SK-N-SH treated with all-trans-retinoic acid at 6 μM for 48 hours (cell line): ENCODE measurements at regions not wholly inside any gene's neighbourhood (a gene's known extent, or its start where the extent isn't known, plus 50 kb on each side); places are given as distances from the start of the nearest gene placed in this dataset.

Source experiments
- ATAC-seq: fragments of 200-7000 bp; cut with Tn5 transposase; 3 replicates; pipeline ENCODE4 v1.9.1; 2020; ENCODE audit warnings: mild to moderate bottlenecking, moderate library complexity
- ARNTL ChIP-seq: fragments of 450-650 bp; formaldehyde crosslinking; IDR thresholded peaks from 2 replicates; pipeline ENCODE4 v1.5.0; 2020; ENCODE audit warnings: low read depth, mild to moderate bottlenecking, moderate library complexity, borderline replicate concordance
- BACH2 ChIP-seq: fragments of 250-450 bp; sonication (Bioruptor Pico); IDR thresholded peaks from 2 replicates; pipeline ENCODE4 v1.9.0; 2021; ENCODE audit warnings: mild to moderate bottlenecking, borderline replicate concordance
- CREB5 ChIP-seq: fragments of 250-450 bp; sonication (Bioruptor Pico); IDR thresholded peaks from 2 replicates; pipeline ENCODE4 v1.5.1; 2020; ENCODE audit warnings: low read depth, mild to moderate bottlenecking, moderate library complexity
- CSDC2 ChIP-seq: fragments of 250-450 bp; sonication (Bioruptor Pico); IDR thresholded peaks from 2 replicates; pipeline ENCODE4 v1.5.0; 2020; ENCODE audit warnings: mild to moderate bottlenecking, moderate library complexity
- CSRNP3 ChIP-seq: fragments of 250-450 bp; sonication (Bioruptor Pico); IDR thresholded peaks from 2 replicates; pipeline ENCODE4 v1.5.1; 2021; ENCODE audit warnings: mild to moderate bottlenecking, moderate library complexity
- ESRRG ChIP-seq: fragments of 250-450 bp; sonication (Bioruptor Pico); IDR thresholded peaks from 2 replicates; pipeline ENCODE4 v1.6.1; 2021; ENCODE audit warnings: mild to moderate bottlenecking
- GLIS3 ChIP-seq: fragments of 250-450 bp; sonication (Bioruptor Pico); IDR thresholded peaks from 2 replicates; pipeline ENCODE4 v1.5.0; 2020; ENCODE audit warnings: mild to moderate bottlenecking, moderate library complexity
- ISL1 ChIP-seq: fragments of 250-450 bp; sonication (Bioruptor Pico); IDR thresholded peaks from 2 replicates; pipeline ENCODE4 v2.1.2; 2022; ENCODE audit warnings: mild to moderate bottlenecking, moderate library complexity
- OSR1 ChIP-seq: fragments of 250-450 bp; sonication (Bioruptor Pico); IDR thresholded peaks from 2 replicates; pipeline ENCODE4 v1.8.0; 2022; ENCODE audit warnings: moderate library complexity, mild to moderate bottlenecking, inconsistent platforms
- PATZ1 ChIP-seq: fragments of 250-450 bp; sonication (Bioruptor Pico); IDR thresholded peaks from 2 replicates; pipeline ENCODE4 v1.8.0; 2020; ENCODE audit warnings: mild to moderate bottlenecking, moderate library complexity, borderline replicate concordance
- PPARA ChIP-seq: fragments of 250-450 bp; sonication (Bioruptor Pico); IDR thresholded peaks from 2 replicates; pipeline ENCODE4 v1.5.0; 2020; ENCODE audit warnings: mild to moderate bottlenecking, borderline replicate concordance
- RARB ChIP-seq: fragments of 250-450 bp; sonication (Bioruptor Pico); IDR thresholded peaks from 2 replicates; pipeline ENCODE4 v1.8.0; 2021; ENCODE audit warnings: mild to moderate bottlenecking, moderate library complexity
- SNAI2 ChIP-seq: fragments of 250-450 bp; sonication (Bioruptor Pico); IDR thresholded peaks from 2 replicates; pipeline ENCODE4 v1.5.0; 2020; ENCODE audit warnings: mild to moderate bottlenecking, moderate library complexity
- TCF4 ChIP-seq: fragments of 250-450 bp; sonication (Bioruptor Pico); IDR thresholded peaks from 2 replicates; pipeline ENCODE4 v1.8.0; 2021; ENCODE audit warnings: mild to moderate bottlenecking, moderate library complexity, borderline replicate concordance
- TOX ChIP-seq: fragments of 250-450 bp; sonication (Bioruptor Pico); IDR thresholded peaks from 2 replicates; pipeline ENCODE4 v1.8.0; 2021; ENCODE audit warnings: mild to moderate bottlenecking, moderate library complexity, borderline replicate concordance
- TSHZ2 ChIP-seq: fragments of 250-450 bp; sonication (Bioruptor Pico); IDR thresholded peaks from 2 replicates; pipeline ENCODE4 v1.5.0; 2020; ENCODE audit warnings: mild to moderate bottlenecking, moderate library complexity
- ZC3H10 ChIP-seq: fragments of 250-450 bp; sonication (Bioruptor Pico); IDR thresholded peaks from 2 replicates; pipeline ENCODE4 v1.5.1; 2021; ENCODE audit warnings: mild to moderate bottlenecking, moderate library complexity
- ZFP3 ChIP-seq: fragments of 250-450 bp; sonication (Bioruptor Pico); IDR thresholded peaks from 2 replicates; pipeline ENCODE4 v1.5.0; 2020; ENCODE audit warnings: mild to moderate bottlenecking, moderate library complexity
- ZFP30 ChIP-seq: fragments of 450-650 bp; formaldehyde crosslinking; IDR thresholded peaks from 2 replicates; pipeline ENCODE4 v1.5.0; 2022; ENCODE audit warnings: mild to moderate bottlenecking, moderate library complexity
- ZNF565 ChIP-seq: fragments of 450-650 bp; formaldehyde crosslinking; conservative IDR thresholded peaks from 2 replicates; pipeline ENCODE4 v1.5.0; 2020; ENCODE audit warnings: low read depth, mild to moderate bottlenecking, moderate library complexity
- ZNF70 ChIP-seq: fragments of 450-650 bp; formaldehyde crosslinking; IDR thresholded peaks from 2 replicates; pipeline ENCODE4 v1.5.0; 2020; ENCODE audit warnings: mild to moderate bottlenecking, moderate library complexity
- ZNF8 ChIP-seq: fragments of 450-650 bp; formaldehyde crosslinking; IDR thresholded peaks from 2 replicates; pipeline ENCODE4 v1.5.0; 2020; ENCODE audit warnings: mild to moderate bottlenecking, moderate library complexity
- TF ChIP-seq, protein P1 (sequence below): fragments of 250-450 bp; sonication (Bioruptor Pico); IDR thresholded peaks from 2 replicates; pipeline ENCODE4 v1.8.0; 2021; ENCODE audit warnings: low read depth, mild to moderate bottlenecking, moderate library complexity, borderline replicate concordance

- ATAC-seq: no peak
- no peak for TF ChIP-seq CSDC2
- no peak for TF ChIP-seq ZNF565 (CRISPR knock-in tag)
- TF ChIP-seq ARNTL (CRISPR knock-in tag): no peak
- no peak for TF ChIP-seq RARB (CRISPR knock-in tag)
- no peak for TF ChIP-seq PPARA (CRISPR knock-in tag)
- TF ChIP-seq ESRRG (CRISPR knock-in tag): no peak
- TF ChIP-seq TSHZ2: no peak
- no peak for TF ChIP-seq ZNF70 (CRISPR knock-in tag)
- TF ChIP-seq CSRNP3 (CRISPR knock-in tag): no peak
- TF ChIP-seq SNAI2 (CRISPR knock-in tag): no peak
- no peak for TF ChIP-seq ZNF8 (CRISPR knock-in tag)
- TF ChIP-seq ZFP3 (CRISPR knock-in tag): no peak
- no peak for TF ChIP-seq ISL1
- no peak for TF ChIP-seq ZC3H10 (CRISPR knock-in tag)
- no peak for TF ChIP-seq TOX (CRISPR knock-in tag)
- no peak for TF ChIP-seq TCF4 (CRISPR knock-in tag)
- TF ChIP-seq, protein P1, sequence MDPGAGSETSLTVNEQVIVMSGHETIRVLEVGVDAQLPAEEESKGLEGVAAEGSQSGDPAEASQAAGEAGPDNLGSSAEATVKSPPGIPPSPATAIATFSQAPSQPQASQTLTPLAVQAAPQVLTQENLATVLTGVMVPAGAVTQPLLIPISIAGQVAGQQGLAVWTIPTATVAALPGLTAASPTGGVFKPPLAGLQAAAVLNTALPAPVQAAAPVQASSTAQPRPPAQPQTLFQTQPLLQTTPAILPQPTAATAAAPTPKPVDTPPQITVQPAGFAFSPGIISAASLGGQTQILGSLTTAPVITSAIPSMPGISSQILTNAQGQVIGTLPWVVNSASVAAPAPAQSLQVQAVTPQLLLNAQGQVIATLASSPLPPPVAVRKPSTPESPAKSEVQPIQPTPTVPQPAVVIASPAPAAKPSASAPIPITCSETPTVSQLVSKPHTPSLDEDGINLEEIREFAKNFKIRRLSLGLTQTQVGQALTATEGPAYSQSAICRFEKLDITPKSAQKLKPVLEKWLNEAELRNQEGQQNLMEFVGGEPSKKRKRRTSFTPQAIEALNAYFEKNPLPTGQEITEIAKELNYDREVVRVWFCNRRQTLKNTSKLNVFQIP (CRISPR knock-in tag): no peak
- no peak for TF ChIP-seq ZFP30 (CRISPR knock-in tag)
- TF ChIP-seq CREB5 (CRISPR knock-in tag): no peak
These were observed 138.0 kb upstream of the POU2AF2 start for GRCh38 chr11:111107501-111107900.

- no peak for ATAC-seq
- no peak for TF ChIP-seq ZFP3 (CRISPR knock-in tag)
- no peak for TF ChIP-seq ZNF70 (CRISPR knock-in tag)
- no peak for TF ChIP-seq CSDC2
- no peak for TF ChIP-seq PATZ1 (CRISPR knock-in tag)
- TF ChIP-seq ARNTL (CRISPR knock-in tag): no peak
- no peak for TF ChIP-seq RARB (CRISPR knock-in tag)
- no peak for TF ChIP-seq TOX (CRISPR knock-in tag)
- no peak for TF ChIP-seq TCF4 (CRISPR knock-in tag)
- TF ChIP-seq ZFP30 (CRISPR knock-in tag): no peak
- TF ChIP-seq ZNF8 (CRISPR knock-in tag): no peak
- TF ChIP-seq OSR1 (CRISPR knock-in tag): no peak
- no peak for TF ChIP-seq BACH2 (CRISPR knock-in tag)
- no peak for TF ChIP-seq CREB5 (CRISPR knock-in tag)
- no peak for TF ChIP-seq ZC3H10 (CRISPR knock-in tag)
- TF ChIP-seq ISL1: no peak
- no peak for TF ChIP-seq PPARA (CRISPR knock-in tag)
- TF ChIP-seq, protein P1 (CRISPR knock-in tag): no peak
- TF ChIP-seq GLIS3 (CRISPR knock-in tag): no peak
- no peak for TF ChIP-seq ESRRG (CRISPR knock-in tag)
These were observed 138.9 kb upstream of the POU2AF2 start for GRCh38 chr11:111106641-111107040.
